NCI-H1436 treated with DMSO at 0.1 percent for 48 hours (cell line): ENCODE measurements at regions not wholly inside any gene's neighbourhood (a gene's known extent, or its start where the extent isn't known, plus 50 kb on each side); places are given as distances from the start of the nearest gene placed in this dataset.
"Not testable (repeated sequence)": the region's sequence is repeated elsewhere in the genome, so short reads cannot be mapped to it uniquely, and the experiment has no call there.

Experiments used
- DNase-seq: peaks from one replicate; lab custom pipeline; 2025; lab: John Stamatoyannopoulos, UW

- no peak for DNase-seq
Observed at GRCh38 chr6:27806981-27807440, 105.2 kb downstream of the OR2B2 start.

- DNase-seq = no peak
Observed at GRCh38 chr6:27805347-27805746, 106.8 kb downstream of the OR2B2 start.

GRCh38 chr6:27804851-27805250 is 107.3 kb downstream of the OR2B2 start:
- DNase-seq = no peak

- no peak for DNase-seq
Observed at GRCh38 chr6:27800731-27801373, 111.3 kb downstream of the OR2B2 start.

GRCh38 chr6:27797960-27798359 is 114.2 kb downstream of the OR2B2 start:
- DNase-seq = no peak

GRCh38 chr6:27796736-27797481 is 115.3 kb downstream of the OR2B2 start:
- not testable (repeated sequence) for DNase-seq

GRCh38 chr6:27795697-27796494 is 116.3 kb downstream of the OR2B2 start:
- peak; percentile 54 for DNase-seq

GRCh38 chr6:27791182-27791943 is 120.8 kb downstream of the OR2B2 start:
- no peak for DNase-seq

- not testable (repeated sequence) for DNase-seq
Observed at GRCh38 chr6:27788376-27788775, 123.8 kb downstream of the OR2B2 start.

- DNase-seq = no peak
Observed at GRCh38 chr6:27786048-27786447, 126.1 kb downstream of the OR2B2 start.

- DNase-seq = no peak
Observed at GRCh38 chr6:27785294-27785693, 126.9 kb downstream of the OR2B2 start.

- no peak for DNase-seq
Observed at GRCh38 chr6:27782748-27783147, 129.4 kb downstream of the OR2B2 start.

- DNase-seq = no peak
Observed at GRCh38 chr6:27778625-27779417, 133.4 kb downstream of the OR2B2 start.

- DNase-seq = no peak
Observed at GRCh38 chr6:27777614-27778355, 134.4 kb downstream of the OR2B2 start.

GRCh38 chr6:27777126-27777525 is 135.1 kb downstream of the OR2B2 start:
- no peak for DNase-seq

- DNase-seq = no peak
Observed at GRCh38 chr6:27776504-27776903, 135.7 kb downstream of the OR2B2 start.

GRCh38 chr6:27775796-27776184 is 136.4 kb downstream of the OR2B2 start:
- no peak for DNase-seq

GRCh38 chr6:27775138-27775795 is 136.9 kb downstream of the OR2B2 start:
- DNase-seq = not testable (repeated sequence)

- not testable (repeated sequence) for DNase-seq
Observed at GRCh38 chr6:27774264-27774600, 138.0 kb downstream of the OR2B2 start.
